ENCODE measurements at regions not wholly inside any gene's neighbourhood (a gene's known extent, or its start where the extent isn't known, plus 50 kb on each side); places are given as distances from the start of the nearest gene placed in this dataset.

DNA sequence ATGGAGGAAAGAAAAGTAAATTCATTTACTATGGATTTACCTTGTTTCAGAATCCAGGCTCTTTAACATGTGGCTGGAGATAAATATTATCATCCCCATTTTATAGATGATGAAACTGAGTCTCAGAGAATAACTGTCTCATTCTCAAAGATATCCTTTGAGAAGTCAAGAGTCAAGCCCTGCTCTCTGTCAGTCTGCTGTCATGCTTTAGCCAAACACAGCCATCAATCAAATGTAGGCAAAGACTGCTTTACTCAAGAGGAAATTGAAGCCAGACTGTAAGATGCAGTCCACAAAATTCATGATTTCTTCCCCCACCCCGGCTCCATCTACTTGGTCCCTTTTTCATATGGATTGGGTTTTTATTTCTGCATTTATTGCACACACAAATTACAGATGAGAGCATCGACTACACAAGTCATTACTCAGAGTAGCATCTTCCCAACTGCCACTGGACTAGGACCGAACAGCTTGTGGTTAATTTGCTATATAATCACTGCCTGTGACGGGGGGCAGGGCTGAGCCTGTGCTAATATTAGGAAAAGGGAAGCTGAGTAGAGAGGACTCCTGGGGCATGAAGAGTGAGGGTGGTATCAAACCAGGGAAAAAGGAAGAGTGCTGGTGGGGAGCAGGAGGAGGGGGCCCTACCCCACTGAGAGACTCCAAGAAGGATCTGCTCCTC, 102.7 kb upstream of the TOP1 start:
- Mint-ChIP-seq H3K9me3 (peaks cover 1% of the 10 kb centered on the region), H3K27me3 (ENCODE audit: low read depth) (peaks cover 42% of the 10 kb centered on the region), H3K4me3 (no peak overlapping the region), H3K36me3 (no peaks in the 10 kb centered on the region), H3K4me1 (no peaks in the 10 kb centered on the region), H3K27ac (no peak overlapping the region)
- DNase-seq (ENCODE audit: low spot score in 2 of 2, unreplicated experiment in 2 of 2) = no peak
- TF ChIP-seq, protein P1, sequence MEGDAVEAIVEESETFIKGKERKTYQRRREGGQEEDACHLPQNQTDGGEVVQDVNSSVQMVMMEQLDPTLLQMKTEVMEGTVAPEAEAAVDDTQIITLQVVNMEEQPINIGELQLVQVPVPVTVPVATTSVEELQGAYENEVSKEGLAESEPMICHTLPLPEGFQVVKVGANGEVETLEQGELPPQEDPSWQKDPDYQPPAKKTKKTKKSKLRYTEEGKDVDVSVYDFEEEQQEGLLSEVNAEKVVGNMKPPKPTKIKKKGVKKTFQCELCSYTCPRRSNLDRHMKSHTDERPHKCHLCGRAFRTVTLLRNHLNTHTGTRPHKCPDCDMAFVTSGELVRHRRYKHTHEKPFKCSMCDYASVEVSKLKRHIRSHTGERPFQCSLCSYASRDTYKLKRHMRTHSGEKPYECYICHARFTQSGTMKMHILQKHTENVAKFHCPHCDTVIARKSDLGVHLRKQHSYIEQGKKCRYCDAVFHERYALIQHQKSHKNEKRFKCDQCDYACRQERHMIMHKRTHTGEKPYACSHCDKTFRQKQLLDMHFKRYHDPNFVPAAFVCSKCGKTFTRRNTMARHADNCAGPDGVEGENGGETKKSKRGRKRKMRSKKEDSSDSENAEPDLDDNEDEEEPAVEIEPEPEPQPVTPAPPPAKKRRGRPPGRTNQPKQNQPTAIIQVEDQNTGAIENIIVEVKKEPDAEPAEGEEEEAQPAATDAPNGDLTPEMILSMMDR (IDR thresholded peaks at IDR 0.05; ENCODE audit: unreplicated experiment) = no peak

DNA sequence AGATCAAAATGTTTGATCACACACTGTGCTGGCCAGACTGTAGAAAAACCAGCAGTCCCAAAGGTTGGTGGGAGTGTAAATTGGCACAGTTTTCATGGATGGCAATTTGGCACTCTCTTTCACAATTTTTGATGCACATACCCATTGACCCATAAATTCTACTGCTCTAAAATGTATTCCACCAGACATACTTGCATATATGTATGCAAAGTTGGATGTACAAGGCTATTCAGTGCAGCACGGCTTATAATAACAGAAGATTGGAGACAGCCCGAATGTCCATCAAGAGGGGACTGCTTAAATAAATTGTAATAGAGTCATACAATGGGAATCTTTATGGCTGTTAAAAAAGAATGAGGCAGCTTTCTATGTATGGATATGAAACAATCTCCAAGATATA, 101.7 kb upstream of the TOP1 start:
- H3K4me3 Mint-ChIP-seq = no peak overlapping the region
- TF ChIP-seq, protein P1 (IDR thresholded peaks at IDR 0.05; ENCODE audit: unreplicated experiment) = no peak
- no peaks in the 10 kb centered on the region for H3K9me3 Mint-ChIP-seq
- no peak overlapping the region for H3K27ac Mint-ChIP-seq
- H3K36me3 Mint-ChIP-seq = no peaks in the 10 kb centered on the region
- DNase-seq (ENCODE audit: low spot score in 2 of 2, unreplicated experiment in 2 of 2) = no peak
- no peaks in the 10 kb centered on the region for H3K4me1 Mint-ChIP-seq
- H3K27me3 Mint-ChIP-seq (ENCODE audit: low read depth) = peaks cover 39% of the 10 kb centered on the region

DNA sequence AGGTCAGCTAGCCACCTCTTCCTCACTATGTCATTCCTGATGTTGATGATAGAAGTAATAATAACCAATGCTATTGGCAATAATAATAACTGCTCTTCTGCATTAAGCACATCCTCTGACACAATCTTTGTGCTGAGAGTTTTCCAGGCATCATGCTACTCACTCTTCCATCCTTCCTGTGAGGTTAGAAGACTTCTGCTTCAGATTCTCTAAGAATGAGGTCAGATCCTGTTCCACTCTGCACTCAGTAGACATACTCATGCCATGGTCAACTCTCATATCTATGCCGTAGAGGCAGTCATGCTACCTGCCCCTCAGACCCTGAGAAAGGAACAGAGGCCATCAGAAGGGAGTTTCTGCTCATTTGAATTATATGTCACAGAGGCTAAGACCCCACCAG, 98.1 kb upstream of the TOP1 start:
- no peaks in the 10 kb centered on the region for H3K4me1 Mint-ChIP-seq
- no peak overlapping the region for H3K4me3 Mint-ChIP-seq
- H3K27me3 Mint-ChIP-seq (ENCODE audit: low read depth) = peaks cover 34% of the 10 kb centered on the region
- TF ChIP-seq, protein P1 (IDR thresholded peaks at IDR 0.05; ENCODE audit: unreplicated experiment) = no peak
- DNase-seq (ENCODE audit: low spot score in 2 of 2, unreplicated experiment in 2 of 2) = no peak
- no peaks in the 10 kb centered on the region for H3K36me3 Mint-ChIP-seq
- peaks cover 10% of the 10 kb centered on the region for H3K9me3 Mint-ChIP-seq
- no peak overlapping the region for H3K27ac Mint-ChIP-seq

DNA sequence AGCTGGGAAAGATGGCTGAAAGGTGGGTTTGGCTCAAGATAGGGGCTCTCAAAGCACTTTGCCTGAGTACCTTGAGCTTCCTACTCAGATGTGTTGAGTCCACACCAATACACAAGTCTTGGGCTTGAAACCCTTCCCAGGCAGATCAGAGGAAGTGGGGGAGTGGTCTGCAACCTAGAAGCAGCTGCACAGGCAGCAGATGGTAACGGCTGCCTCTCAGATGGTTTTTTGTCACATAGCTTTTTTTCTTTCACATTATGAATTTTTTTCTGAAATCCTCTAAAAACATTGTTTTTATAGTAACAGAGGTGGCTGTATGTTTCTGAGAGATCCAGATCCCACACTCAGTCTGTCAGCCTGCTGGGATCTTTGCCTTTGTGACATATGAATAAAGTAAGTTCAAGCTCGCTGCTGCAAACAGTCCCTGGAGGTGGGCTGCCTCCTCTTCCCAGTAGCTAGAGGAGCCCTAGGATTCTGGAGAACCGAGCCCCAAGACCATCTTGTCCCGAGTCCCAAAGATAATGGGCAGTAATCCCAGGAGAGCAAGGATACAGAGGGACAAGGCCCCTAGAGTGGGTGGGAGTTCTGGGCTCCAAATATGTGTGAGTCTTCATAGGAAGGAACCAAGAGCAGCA, 97.1 kb upstream of the TOP1 start:
- Mint-ChIP-seq H3K4me1 (no peaks in the 10 kb centered on the region), H3K27me3 (ENCODE audit: low read depth) (peaks cover 33% of the 10 kb centered on the region), H3K36me3 (no peaks in the 10 kb centered on the region), H3K9me3 (peaks cover 10% of the 10 kb centered on the region), H3K4me3 (no peak overlapping the region), H3K27ac (no peak overlapping the region)
- DNase-seq (ENCODE audit: low spot score in 2 of 2, unreplicated experiment in 2 of 2) = no peak
- TF ChIP-seq, protein P1 (IDR thresholded peaks at IDR 0.05; ENCODE audit: unreplicated experiment) = no peak

DNA sequence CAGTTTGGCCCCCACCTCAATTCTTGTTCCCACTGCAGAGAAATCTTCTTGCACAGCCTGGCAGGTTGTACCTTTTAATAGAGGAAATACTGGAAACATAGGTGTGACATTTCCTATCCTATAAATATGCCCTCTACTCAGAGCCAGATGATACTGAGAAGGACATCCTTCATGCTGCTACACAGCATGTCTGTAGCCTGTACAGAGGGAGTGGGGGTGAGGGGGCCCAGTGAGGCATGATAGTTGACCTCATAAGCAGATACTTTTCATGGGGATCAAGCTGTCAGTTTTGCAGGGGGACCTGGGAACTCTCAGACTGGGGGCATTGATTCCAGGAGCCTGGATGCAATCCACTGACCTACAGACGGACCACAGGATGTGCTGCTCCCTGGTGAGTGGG, 96.2 kb upstream of the TOP1 start:
- no peaks in the 10 kb centered on the region for H3K4me1 Mint-ChIP-seq
- H3K27ac Mint-ChIP-seq = no peak overlapping the region
- DNase-seq (ENCODE audit: low spot score in 2 of 2, unreplicated experiment in 2 of 2) = no peak
- TF ChIP-seq, protein P1 (IDR thresholded peaks at IDR 0.05; ENCODE audit: unreplicated experiment) = no peak
- H3K36me3 Mint-ChIP-seq = no peaks in the 10 kb centered on the region
- no peak overlapping the region for H3K4me3 Mint-ChIP-seq
- H3K27me3 Mint-ChIP-seq (ENCODE audit: low read depth) = peaks cover 37% of the 10 kb centered on the region
- H3K9me3 Mint-ChIP-seq = peaks cover 10% of the 10 kb centered on the region
